ENCODE measurements at regions not wholly inside any gene's neighbourhood (a gene's known extent, or its start where the extent isn't known, plus 50 kb on each side); places are given as distances from the start of the nearest gene placed in this dataset.
A peak's percentile ranks its signal among the peaks of the same experiment; 100 is the strongest.

DNA sequence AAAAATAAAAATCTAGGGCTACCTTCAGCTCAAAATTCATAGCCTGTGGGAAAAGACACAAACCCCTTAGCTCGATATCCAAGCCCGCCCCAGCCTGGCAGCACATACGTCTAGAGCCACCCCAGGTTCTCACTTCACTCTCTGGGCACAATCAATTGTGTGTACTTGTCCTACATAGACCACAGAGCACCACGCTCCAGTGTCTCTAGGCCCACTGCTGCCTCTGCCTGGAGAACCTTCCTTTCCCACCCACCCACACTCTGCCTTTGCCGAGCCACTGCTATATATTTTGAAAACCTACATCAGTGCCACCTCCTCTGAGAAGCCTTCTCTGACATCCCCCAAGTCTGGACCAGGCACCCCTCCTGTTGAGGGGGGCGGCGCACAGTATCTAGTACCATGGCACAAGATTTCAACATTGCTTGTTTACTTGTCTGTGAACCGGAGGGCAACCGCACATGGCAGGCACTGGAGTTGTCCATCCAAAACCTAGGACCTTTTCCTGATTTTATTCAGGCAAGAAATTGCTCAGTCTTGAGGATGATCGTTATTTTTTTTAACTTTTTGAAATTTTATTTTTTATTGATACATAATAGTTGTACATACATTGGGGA, 141.5 kb downstream of the UNC5CL start:
- no peak overlapping the region for H3K4me3 ChIP-seq
- TF ChIP-seq, protein P1, sequence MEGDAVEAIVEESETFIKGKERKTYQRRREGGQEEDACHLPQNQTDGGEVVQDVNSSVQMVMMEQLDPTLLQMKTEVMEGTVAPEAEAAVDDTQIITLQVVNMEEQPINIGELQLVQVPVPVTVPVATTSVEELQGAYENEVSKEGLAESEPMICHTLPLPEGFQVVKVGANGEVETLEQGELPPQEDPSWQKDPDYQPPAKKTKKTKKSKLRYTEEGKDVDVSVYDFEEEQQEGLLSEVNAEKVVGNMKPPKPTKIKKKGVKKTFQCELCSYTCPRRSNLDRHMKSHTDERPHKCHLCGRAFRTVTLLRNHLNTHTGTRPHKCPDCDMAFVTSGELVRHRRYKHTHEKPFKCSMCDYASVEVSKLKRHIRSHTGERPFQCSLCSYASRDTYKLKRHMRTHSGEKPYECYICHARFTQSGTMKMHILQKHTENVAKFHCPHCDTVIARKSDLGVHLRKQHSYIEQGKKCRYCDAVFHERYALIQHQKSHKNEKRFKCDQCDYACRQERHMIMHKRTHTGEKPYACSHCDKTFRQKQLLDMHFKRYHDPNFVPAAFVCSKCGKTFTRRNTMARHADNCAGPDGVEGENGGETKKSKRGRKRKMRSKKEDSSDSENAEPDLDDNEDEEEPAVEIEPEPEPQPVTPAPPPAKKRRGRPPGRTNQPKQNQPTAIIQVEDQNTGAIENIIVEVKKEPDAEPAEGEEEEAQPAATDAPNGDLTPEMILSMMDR (IDR thresholded peaks at IDR 0.05): no peak
- DNase-seq (ENCODE audit: low spot score): peak; percentile 35
- no peak overlapping the region for H3K27ac ChIP-seq

DNA sequence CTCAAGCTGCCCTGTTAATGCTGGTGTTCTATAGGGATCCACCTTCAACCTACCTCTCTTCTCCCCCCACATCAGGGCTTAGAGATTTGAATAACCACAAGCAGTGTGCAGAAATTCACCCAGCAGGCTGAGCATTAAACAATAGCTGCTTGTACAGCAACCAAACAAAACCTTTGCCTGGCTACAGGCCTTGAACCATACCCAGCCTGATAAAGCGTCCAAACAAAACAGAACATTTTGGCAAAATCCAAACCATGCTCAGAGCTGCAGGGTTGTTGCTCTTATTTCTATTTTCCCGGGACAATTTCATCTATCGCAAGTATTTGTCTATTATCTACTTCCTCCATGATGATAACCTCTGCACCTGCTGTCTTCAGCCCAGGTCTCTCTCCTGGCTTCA, 142.3 kb downstream of the UNC5CL start:
- peak; percentile 14 for DNase-seq (ENCODE audit: low spot score)
- H3K4me3 ChIP-seq: no peak overlapping the region
- H3K27ac ChIP-seq: no peak overlapping the region
- TF ChIP-seq, protein P1 (IDR thresholded peaks at IDR 0.05): no peak

DNA sequence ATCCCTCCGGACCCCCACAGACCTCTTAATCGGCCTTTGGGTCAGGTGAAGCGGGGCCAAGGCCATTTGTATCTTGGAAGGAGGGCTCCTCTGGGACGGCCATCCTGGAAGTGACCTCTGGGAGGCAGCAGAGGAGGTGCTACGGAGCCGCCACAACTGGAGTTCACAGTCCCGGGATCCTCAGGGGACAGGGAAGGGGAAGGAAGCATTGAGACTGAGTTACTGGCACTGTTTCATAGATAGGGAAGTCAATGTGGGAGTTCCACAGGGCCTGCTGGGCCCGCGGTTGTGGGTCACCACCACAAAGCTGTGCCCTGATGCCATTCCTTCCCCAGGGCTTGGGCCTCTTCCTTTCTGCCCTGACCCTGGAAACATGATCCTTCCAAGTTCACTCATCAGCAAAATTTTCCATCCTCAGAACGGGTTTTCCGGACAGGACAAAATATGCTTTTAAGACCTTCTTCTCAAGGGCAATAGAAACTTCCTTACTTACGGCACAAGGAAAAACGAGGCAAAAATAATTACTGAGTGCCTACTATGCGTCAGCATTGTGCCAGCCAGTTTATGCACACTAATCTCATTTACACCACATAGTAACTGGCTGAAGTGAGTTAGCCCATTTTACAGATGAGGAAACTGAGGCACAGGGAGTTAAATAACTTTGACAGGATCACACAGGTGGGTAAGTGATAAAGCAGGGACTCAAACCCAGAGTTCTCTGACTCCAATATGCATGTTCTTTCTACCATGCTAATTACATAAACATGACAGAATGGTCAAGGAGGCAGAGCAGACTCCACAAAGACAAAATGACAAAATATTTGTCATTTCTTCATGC, 143.8 kb downstream of the UNC5CL start:
- peak; percentile 67 for DNase-seq (ENCODE audit: low spot score)
- Histone ChIP-seq H3K4me3 (no peak overlapping the region), H3K27ac (no peak overlapping the region)
- TF ChIP-seq, protein P1 (IDR thresholded peaks at IDR 0.05): peak; percentile 38

DNA sequence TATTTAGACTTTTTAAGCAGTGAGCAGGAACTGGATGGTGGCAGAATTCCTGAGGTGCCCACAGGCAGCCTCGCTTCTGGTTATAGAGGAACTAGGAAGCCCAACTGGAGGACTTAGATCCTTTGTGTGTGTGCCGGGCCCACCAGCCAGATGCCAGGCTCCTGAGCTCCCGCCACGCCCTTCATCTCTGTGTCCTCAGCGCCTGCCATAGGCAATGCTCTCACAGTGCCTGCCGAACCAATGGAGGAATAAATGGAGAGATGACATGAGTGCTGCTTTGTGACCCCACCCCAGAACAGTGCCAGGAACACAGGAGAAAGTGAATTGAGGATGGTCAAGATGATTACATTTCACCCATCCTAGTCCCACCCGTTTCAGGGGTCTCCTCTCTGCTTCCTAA, 146.0 kb downstream of the UNC5CL start:
- H3K27ac ChIP-seq: no peak overlapping the region
- no peak overlapping the region for H3K4me3 ChIP-seq
- TF ChIP-seq, protein P1 (IDR thresholded peaks at IDR 0.05): no peak
- peak; percentile 21 for DNase-seq (ENCODE audit: low spot score)

DNA sequence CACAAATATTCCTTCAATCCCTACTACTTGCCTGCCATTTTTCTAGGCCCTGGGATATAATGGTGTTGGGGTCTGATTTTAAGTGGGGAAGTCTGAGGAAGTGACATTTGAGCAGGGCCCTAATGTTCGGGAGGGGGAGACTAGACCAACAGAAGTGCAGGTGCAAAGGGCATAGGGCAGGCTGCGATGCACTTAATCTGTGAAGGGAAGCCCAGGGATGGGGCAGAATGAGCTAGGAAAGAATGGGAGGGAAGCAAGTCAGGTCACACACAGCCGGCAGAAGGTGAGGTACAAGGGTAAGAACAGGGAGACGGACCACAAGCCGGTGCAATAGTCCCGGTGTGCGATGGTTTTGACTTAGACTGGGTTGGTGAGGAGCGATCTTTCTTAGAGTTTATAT, 146.8 kb downstream of the UNC5CL start:
- Histone ChIP-seq H3K4me3 (no peak overlapping the region), H3K27ac (no peak overlapping the region)
- TF ChIP-seq, protein P1 (IDR thresholded peaks at IDR 0.05): no peak
- DNase-seq (ENCODE audit: low spot score): peak; percentile 50

DNA sequence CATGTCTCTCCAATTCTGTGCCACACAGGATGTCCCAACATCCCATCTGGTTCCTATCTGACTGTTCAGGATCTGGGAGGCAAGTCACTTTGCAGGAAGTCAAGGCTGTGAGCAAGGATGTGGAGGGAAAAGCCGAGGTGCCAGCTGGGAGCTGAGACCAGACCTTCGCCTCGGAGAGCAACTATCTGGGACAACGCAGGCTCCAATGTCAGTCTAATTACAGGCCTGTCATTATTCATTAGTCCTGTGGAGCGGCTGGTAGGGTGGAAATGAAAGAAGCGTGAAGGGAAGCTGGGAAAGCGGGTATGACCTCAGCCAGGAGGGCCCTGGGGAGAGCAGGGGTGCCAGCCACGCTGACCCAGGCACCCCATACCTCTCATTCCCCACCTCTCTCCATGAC, 147.3 kb downstream of the UNC5CL start:
- Histone ChIP-seq H3K27ac (no peak overlapping the region), H3K4me3 (no peak overlapping the region)
- DNase-seq (ENCODE audit: low spot score): peak; percentile 19
- TF ChIP-seq, protein P1 (IDR thresholded peaks at IDR 0.05): no peak

DNA sequence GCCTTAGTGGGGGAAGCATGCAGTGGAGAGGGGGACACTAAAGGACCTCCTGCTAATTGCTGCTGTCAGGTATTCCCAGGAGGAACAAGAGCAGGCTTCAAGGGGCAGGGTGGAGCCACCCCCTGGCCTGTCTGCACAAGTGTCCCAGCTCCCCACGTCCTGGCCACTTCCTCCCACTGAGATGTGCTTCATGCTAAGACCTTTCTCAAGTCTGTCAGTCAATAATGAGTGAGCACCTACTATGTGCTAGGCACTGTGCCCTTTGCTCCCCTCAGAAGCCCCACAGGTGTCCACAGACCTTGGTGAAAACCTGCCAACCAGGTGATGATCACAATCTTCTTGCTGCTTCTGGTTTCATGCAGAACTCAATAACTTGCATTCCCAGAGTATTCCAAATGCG, 147.9 kb downstream of the UNC5CL start:
- Histone ChIP-seq H3K27ac (no peak overlapping the region), H3K4me3 (no peak overlapping the region)
- peak; percentile 59 for DNase-seq (ENCODE audit: low spot score)
- TF ChIP-seq, protein P1 (IDR thresholded peaks at IDR 0.05): no peak

Data from coronary artery (tissue), 2 donors.